Left lung (tissue), 4 donors: ENCODE measurements at regions not wholly inside any gene's neighbourhood (a gene's known extent, or its start where the extent isn't known, plus 50 kb on each side); places are given as distances from the start of the nearest gene placed in this dataset.

ENCODE experiments used
- ATAC-seq: fragments of 200-7000 bp; cut with Tn5 transposase; one replicate; pipeline ENCODE4 v1.9.1; 2020; ENCODE audit warnings: moderate library complexity
- DNase-seq, 4 donors: peaks; one replicate each; pipeline ENCODE4 v3.0.0-alpha.2; 2013 to 2020
- H3K27ac ChIP-seq, 2 donors: fragments of 200-600 bp; sonication (generic) in 1 of 2; one replicate each; pipeline versions ENCODE4 v1.5.0 to v1.8.0; 2020 to 2021
- H3K27me3 ChIP-seq, 2 donors: fragments of 200-600 bp; sonication (generic) in 1 of 2; one replicate each; pipeline versions ENCODE4 v1.5.0 to v1.8.0; 2020 to 2021
- H3K36me3 ChIP-seq, 2 donors: fragments of 200-600 bp; sonication (generic) in 1 of 2; one replicate each; pipeline versions ENCODE4 v1.5.0 to v1.8.0; 2020 to 2021
- H3K4me1 ChIP-seq, 2 donors: fragments of 200-600 bp; one replicate each; pipeline ENCODE4 v1.8.0; 2021
- H3K4me3 ChIP-seq, 2 donors: fragments of 200-600 bp; sonication (generic) in 1 of 2; one replicate each; pipeline versions ENCODE4 v1.5.0 to v1.8.0; 2020 to 2021; ENCODE audit warnings: mild to moderate bottlenecking in 1 of 2
- H3K9me3 ChIP-seq, 2 donors: fragments of 200-600 bp; sonication (generic) in 1 of 2; one replicate each; pipeline versions ENCODE4 v1.5.0 to v1.8.0; 2020 to 2021
- CTCF ChIP-seq, 2 donors: fragments of 200-600 bp; sonication (generic) in 1 of 2; IDR thresholded peaks; one replicate each; pipeline versions ENCODE4 v1.5.0 to v1.8.0; 2021; ENCODE audit warnings: antibody characterized with exemption in 2 of 2
- intact Hi-C, 2 donors: fragments of 100-400 bp; cut with DNase I; formaldehyde crosslinking; loops; one replicate each; pipeline versions ENCODE4 v1.11.2 to v1.14.2; 2022
- donor health status: DM: no; HTN: yes; CAD: no.
- donor health status: DM: no; HTN: no; CAD: no.

- intact Hi-C loops, result no loop called here
- H3K4me1 ChIP-seq, result no peaks in the 10 kb centered on the region
- no peak for TF ChIP-seq CTCF (IDR thresholded peaks at IDR 0.05)
- H3K4me3 ChIP-seq, result no peak overlapping the region
- DNase-seq (peak in 1 of 4 donors; percentile 23), ATAC-seq (no peak)
- no peak overlapping the region for H3K27ac ChIP-seq
- no peaks in the 10 kb centered on the region for H3K9me3 ChIP-seq
- H3K36me3 ChIP-seq, result no peaks in the 10 kb centered on the region
- no peaks in the 10 kb centered on the region for H3K27me3 ChIP-seq
Observed at GRCh38 chr20:17810847-17811627, 111.3 kb downstream of the BANF2 start.

- no peak for ATAC-seq
- Histone ChIP-seq H3K27me3 (no peaks in the 10 kb centered on the region), H3K4me1 (no peaks in the 10 kb centered on the region), H3K4me3 (no peak overlapping the region), H3K36me3 (no peaks in the 10 kb centered on the region), H3K27ac (no peak overlapping the region), H3K9me3 (no peaks in the 10 kb centered on the region)
- DNase-seq, result peak in 1 of 4 donors; percentile 28
- intact Hi-C loops, result no loop called here
- TF ChIP-seq CTCF (IDR thresholded peaks at IDR 0.05), result no peak
Observed at GRCh38 chr20:17810062-17810631, 110.4 kb downstream of the BANF2 start.

- no peaks in the 10 kb centered on the region for H3K27me3 ChIP-seq
- H3K27ac ChIP-seq, result no peak overlapping the region
- DNase-seq (peak in 1 of 4 donors; percentile 25), ATAC-seq (peak; percentile 43)
- no peaks in the 10 kb centered on the region for H3K4me1 ChIP-seq
- H3K4me3 ChIP-seq, result no peak overlapping the region
- H3K9me3 ChIP-seq, result no peaks in the 10 kb centered on the region
- intact Hi-C loops, result no loop called here
- no peaks in the 10 kb centered on the region for H3K36me3 ChIP-seq
- TF ChIP-seq CTCF (IDR thresholded peaks at IDR 0.05), result no peak
Observed at GRCh38 chr20:17809362-17810061, 109.7 kb downstream of the BANF2 start.

GRCh38 chr20:17808782-17809181 lies 109.0 kb downstream of the BANF2 start:
- intact Hi-C loops, result no loop called here
- Histone ChIP-seq H3K9me3 (no peaks in the 10 kb centered on the region), H3K36me3 (no peaks in the 10 kb centered on the region), H3K4me1 (no peaks in the 10 kb centered on the region), H3K27ac (peak overlapping the region in 1 of 2 donors; percentile 33), H3K4me3 (no peak overlapping the region), H3K27me3 (no peaks in the 10 kb centered on the region)
- no peak for ATAC-seq
- TF ChIP-seq CTCF (IDR thresholded peaks at IDR 0.05), result no peak
- no peak for DNase-seq

GRCh38 chr20:17808357-17808756 lies 108.6 kb downstream of the BANF2 start:
- DNase-seq, result peak in 2 of 4 donors; percentile 56 to 68
- H3K27ac ChIP-seq, result peak overlapping the region in 1 of 2 donors; percentile 41
- H3K4me3 ChIP-seq, result no peak overlapping the region
- intact Hi-C loops, result no loop called here
- H3K9me3 ChIP-seq, result no peaks in the 10 kb centered on the region
- no peaks in the 10 kb centered on the region for H3K27me3 ChIP-seq
- no peak for TF ChIP-seq CTCF (IDR thresholded peaks at IDR 0.05)
- no peaks in the 10 kb centered on the region for H3K36me3 ChIP-seq
- ATAC-seq, result peak; percentile 42
- no peaks in the 10 kb centered on the region for H3K4me1 ChIP-seq
